Tibial nerve (tissue), 3 donors: ENCODE measurements at regions not wholly inside any gene's neighbourhood (a gene's known extent, or its start where the extent isn't known, plus 50 kb on each side); places are given as distances from the start of the nearest gene placed in this dataset.

Experiments used
- CTCF ChIP-seq, 5 experiments: fragments of 200-600 bp in 3 of 5; fragments of 450-650 bp in 2 of 5; sonication (generic) in 3 of 5; IDR thresholded peaks; one replicate each; pipeline ENCODE4 v1.5.1; 2016 to 2019; ENCODE audit warnings: antibody characterized with exemption in 5 of 5, mild to moderate bottlenecking in 3 of 5, moderate library complexity in 2 of 5
- POLR2A ChIP-seq, 2 donors: fragments of 450-650 bp; IDR thresholded peaks; one replicate each; pipeline ENCODE4 v1.6.1; 2017; ENCODE audit warnings: antibody characterized with exemption in 2 of 2, mild to moderate bottlenecking in 2 of 2, moderate library complexity in 2 of 2

- TF ChIP-seq POLR2A (IDR thresholded peaks at IDR 0.05) (no peak), CTCF (IDR thresholded peaks at IDR 0.05) (no peak)
These were observed 454.5 kb upstream of the NR5A2 start for GRCh38 chr1:199573047-199573446.
